ENCODE measurements at regions not wholly inside any gene's neighbourhood (a gene's known extent, or its start where the extent isn't known, plus 50 kb on each side); places are given as distances from the start of the nearest gene placed in this dataset.

GRCh38 chr3:144314946-144315345 is 343.3 kb downstream of the DIPK2A start:
- no peaks in the 10 kb centered on the region for H3K27me3 ChIP-seq (ENCODE audit: insufficient read depth, low read length)
- no peaks in the 10 kb centered on the region for H3F3A ChIP-seq (ENCODE audit: insufficient read depth, low read length)
- H3K27ac ChIP-seq (ENCODE audit: low read depth, low read length, poor library complexity, severe bottlenecking): no peak overlapping the region
- H2AFZ ChIP-seq (ENCODE audit: low read length): no peak overlapping the region
- H3K9me3 ChIP-seq (ENCODE audit: low read length): no peaks in the 10 kb centered on the region
- no peak overlapping the region for H3K4me2 ChIP-seq (ENCODE audit: low read length)
- TF ChIP-seq EZH2 (IDR thresholded peaks at IDR 0.05; ENCODE audit: borderline replicate concordance, low read length) (no peak), CTCF (IDR thresholded peaks at IDR 0.05; ENCODE audit: low read length) (no peak)
- no peaks in the 10 kb centered on the region for H3K36me3 ChIP-seq (ENCODE audit: insufficient read depth, low read length)
- H3K79me2 ChIP-seq (ENCODE audit: insufficient read depth, low read length): no peaks in the 10 kb centered on the region
- H3K9me2 ChIP-seq (ENCODE audit: low read depth, low read length): no peaks in the 10 kb centered on the region
- H3K4me3 ChIP-seq (ENCODE audit: low read depth, low read length, poor library complexity, severe bottlenecking): no peak overlapping the region
- H3K9ac ChIP-seq (ENCODE audit: low read length): no peak overlapping the region
- H3K4me1 ChIP-seq (ENCODE audit: insufficient read depth, low read length, severe bottlenecking): no peaks in the 10 kb centered on the region
- H4K20me1 ChIP-seq (ENCODE audit: insufficient read depth, low read length): no peaks in the 10 kb centered on the region

- Histone ChIP-seq H3K36me3 (ENCODE audit: insufficient read depth, low read length) (no peaks in the 10 kb centered on the region), H3K4me2 (ENCODE audit: low read length) (no peak overlapping the region), H3F3A (ENCODE audit: insufficient read depth, low read length) (no peaks in the 10 kb centered on the region), H3K4me1 (ENCODE audit: insufficient read depth, low read length, severe bottlenecking) (no peaks in the 10 kb centered on the region), H3K27me3 (ENCODE audit: insufficient read depth, low read length) (no peaks in the 10 kb centered on the region), H3K9ac (ENCODE audit: low read length) (no peak overlapping the region), H3K9me3 (ENCODE audit: low read length) (no peaks in the 10 kb centered on the region), H3K27ac (ENCODE audit: low read depth, low read length, poor library complexity, severe bottlenecking) (no peak overlapping the region), H4K20me1 (ENCODE audit: insufficient read depth, low read length) (no peaks in the 10 kb centered on the region), H3K9me2 (ENCODE audit: low read depth, low read length) (no peaks in the 10 kb centered on the region), H3K79me2 (ENCODE audit: insufficient read depth, low read length) (no peaks in the 10 kb centered on the region), H3K4me3 (ENCODE audit: low read depth, low read length, poor library complexity, severe bottlenecking) (no peak overlapping the region), H2AFZ (ENCODE audit: low read length) (no peak overlapping the region)
- TF ChIP-seq EZH2 (IDR thresholded peaks at IDR 0.05; ENCODE audit: borderline replicate concordance, low read length) (no peak), CTCF (IDR thresholded peaks at IDR 0.05; ENCODE audit: low read length) (no peak)
Measured at GRCh38 chr3:144317961-144318360, 346.3 kb downstream of the DIPK2A start.

- Histone ChIP-seq H4K20me1 (ENCODE audit: insufficient read depth, low read length) (no peaks in the 10 kb centered on the region), H3K9me3 (ENCODE audit: low read length) (no peaks in the 10 kb centered on the region), H3K4me1 (ENCODE audit: insufficient read depth, low read length, severe bottlenecking) (no peaks in the 10 kb centered on the region), H3K4me3 (ENCODE audit: low read depth, low read length, poor library complexity, severe bottlenecking) (no peak overlapping the region), H2AFZ (ENCODE audit: low read length) (no peak overlapping the region), H3K4me2 (ENCODE audit: low read length) (no peak overlapping the region), H3K27me3 (ENCODE audit: insufficient read depth, low read length) (no peaks in the 10 kb centered on the region), H3K9ac (ENCODE audit: low read length) (no peak overlapping the region), H3K79me2 (ENCODE audit: insufficient read depth, low read length) (no peaks in the 10 kb centered on the region), H3F3A (ENCODE audit: insufficient read depth, low read length) (no peaks in the 10 kb centered on the region), H3K27ac (ENCODE audit: low read depth, low read length, poor library complexity, severe bottlenecking) (no peak overlapping the region), H3K36me3 (ENCODE audit: insufficient read depth, low read length) (no peaks in the 10 kb centered on the region), H3K9me2 (ENCODE audit: low read depth, low read length) (no peaks in the 10 kb centered on the region)
- TF ChIP-seq EZH2 (IDR thresholded peaks at IDR 0.05; ENCODE audit: borderline replicate concordance, low read length) (no peak), CTCF (IDR thresholded peaks at IDR 0.05; ENCODE audit: low read length) (no peak)
Measured at GRCh38 chr3:144324076-144324475, 352.5 kb downstream of the DIPK2A start.
